ENCODE measurements at regions not wholly inside any gene's neighbourhood (a gene's known extent, or its start where the extent isn't known, plus 50 kb on each side); places are given as distances from the start of the nearest gene placed in this dataset.

- TF ChIP-seq POU5F1 (IDR thresholded peaks at IDR 0.05; ENCODE audit: low read depth, low read length) (no peak), CHD2 (IDR thresholded peaks at IDR 0.05; ENCODE audit: low read length) (no peak), RAD21 (IDR thresholded peaks at IDR 0.05 in 1 of 2, conservative IDR thresholded peaks at IDR 0.05 in 1 of 2; ENCODE audit: low read depth in 2 of 2, low read length in 2 of 2) (peak; percentile 33 to 52; a peak in 3 of 4 replicates), SRF (IDR thresholded peaks at IDR 0.05; ENCODE audit: low read depth, low read length) (no peak), KDM1A (IDR thresholded peaks at IDR 0.05; ENCODE audit: borderline replicate concordance, low read length) (no peak), TAF1 (IDR thresholded peaks at IDR 0.05; ENCODE audit: low read depth, low read length) (no peak), CTBP2 (IDR thresholded peaks at IDR 0.05; ENCODE audit: borderline replicate concordance, insufficient read depth, insufficient read length, low read length) (no peak), SP2 (IDR thresholded peaks at IDR 0.05; ENCODE audit: low read length) (no peak), JUN (IDR thresholded peaks at IDR 0.05; ENCODE audit: low read depth, low read length) (no peak), SP4 (IDR thresholded peaks at IDR 0.05; ENCODE audit: low read length) (no peak), ASH2L (IDR thresholded peaks at IDR 0.05; ENCODE audit: low read length) (peak; percentile 81), CREB1 (IDR thresholded peaks at IDR 0.05) (no peak), MAX (IDR thresholded peaks at IDR 0.05) (no peak), CTCF (IDR thresholded peaks at IDR 0.05; ENCODE audit: control extremely low read depth in 1 of 3, insufficient read depth in 1 of 3, low read depth in 1 of 3, low read length in 3 of 3) (peak; percentile 49 to 77 (median 51)), EP300 (IDR thresholded peaks at IDR 0.05; ENCODE audit: borderline replicate concordance in 1 of 2, low read depth in 2 of 2, low read length in 2 of 2) (no peak), SUZ12 (IDR thresholded peaks at IDR 0.05; ENCODE audit: low read length) (peak; percentile 87; the same call in 1 of the 2 replicates), NRF1 (IDR thresholded peaks at IDR 0.05; ENCODE audit: low read depth, low read length) (no peak), TBP (IDR thresholded peaks at IDR 0.05; ENCODE audit: low read depth, low read length) (no peak), KDM5A (IDR thresholded peaks at IDR 0.05; ENCODE audit: low read length) (no peak), SIRT6 (IDR thresholded peaks at IDR 0.05; ENCODE audit: low read length) (no peak), ZNF274 (IDR thresholded peaks at IDR 0.05; ENCODE audit: borderline replicate concordance, extremely low read depth, low read length) (no peak), GABPA (IDR thresholded peaks at IDR 0.05; ENCODE audit: borderline replicate concordance, insufficient read depth, low read length) (no peak)
These were observed 134.0 kb upstream of the BARHL2 start (continued) for GRCh38 chr1:90850898-90851710.

Data from H1 (cell line).